GM12875 (cell line): ENCODE measurements at regions not wholly inside any gene's neighbourhood (a gene's known extent, or its start where the extent isn't known, plus 50 kb on each side); places are given as distances from the start of the nearest gene placed in this dataset.

Source experiments
- H3K4me3 ChIP-seq: one replicate; pipeline ENCODE4 v1.5.1; 2011; ENCODE audit warnings: low read depth, low read length, control low read depth
- TF ChIP-seq, protein P1 (sequence below): IDR thresholded peaks from 2 replicates; pipeline ENCODE4 v1.5.1; 2011; ENCODE audit warnings: low read depth, mild to moderate bottlenecking, control low read depth, inconsistent platforms, low read length, moderate library complexity, borderline replicate concordance; ENCODE audit not compliant: insufficient read depth

DNA sequence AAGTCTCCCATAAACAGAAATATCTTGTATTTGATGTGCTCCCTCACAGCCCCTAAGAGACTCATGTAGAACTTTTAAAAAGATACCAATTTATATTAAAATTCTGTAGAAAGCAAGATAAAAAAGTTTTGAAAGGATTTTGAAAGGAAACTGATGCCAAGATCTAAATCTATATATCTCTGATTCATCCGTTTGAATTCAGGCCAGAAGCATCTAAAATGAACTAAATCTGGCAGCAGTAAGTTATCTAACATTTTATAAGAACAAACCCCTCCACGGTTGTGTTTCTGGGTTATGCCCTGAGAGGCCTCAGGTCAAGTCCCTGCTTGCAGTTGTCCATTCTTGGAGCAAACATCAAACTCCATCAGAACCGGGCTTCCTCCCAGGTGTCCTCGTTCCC is 165.8 kb downstream of the FBXO15 start:
- no peak overlapping the region for H3K4me3 ChIP-seq
- TF ChIP-seq, protein P1, sequence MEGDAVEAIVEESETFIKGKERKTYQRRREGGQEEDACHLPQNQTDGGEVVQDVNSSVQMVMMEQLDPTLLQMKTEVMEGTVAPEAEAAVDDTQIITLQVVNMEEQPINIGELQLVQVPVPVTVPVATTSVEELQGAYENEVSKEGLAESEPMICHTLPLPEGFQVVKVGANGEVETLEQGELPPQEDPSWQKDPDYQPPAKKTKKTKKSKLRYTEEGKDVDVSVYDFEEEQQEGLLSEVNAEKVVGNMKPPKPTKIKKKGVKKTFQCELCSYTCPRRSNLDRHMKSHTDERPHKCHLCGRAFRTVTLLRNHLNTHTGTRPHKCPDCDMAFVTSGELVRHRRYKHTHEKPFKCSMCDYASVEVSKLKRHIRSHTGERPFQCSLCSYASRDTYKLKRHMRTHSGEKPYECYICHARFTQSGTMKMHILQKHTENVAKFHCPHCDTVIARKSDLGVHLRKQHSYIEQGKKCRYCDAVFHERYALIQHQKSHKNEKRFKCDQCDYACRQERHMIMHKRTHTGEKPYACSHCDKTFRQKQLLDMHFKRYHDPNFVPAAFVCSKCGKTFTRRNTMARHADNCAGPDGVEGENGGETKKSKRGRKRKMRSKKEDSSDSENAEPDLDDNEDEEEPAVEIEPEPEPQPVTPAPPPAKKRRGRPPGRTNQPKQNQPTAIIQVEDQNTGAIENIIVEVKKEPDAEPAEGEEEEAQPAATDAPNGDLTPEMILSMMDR = no peak

DNA sequence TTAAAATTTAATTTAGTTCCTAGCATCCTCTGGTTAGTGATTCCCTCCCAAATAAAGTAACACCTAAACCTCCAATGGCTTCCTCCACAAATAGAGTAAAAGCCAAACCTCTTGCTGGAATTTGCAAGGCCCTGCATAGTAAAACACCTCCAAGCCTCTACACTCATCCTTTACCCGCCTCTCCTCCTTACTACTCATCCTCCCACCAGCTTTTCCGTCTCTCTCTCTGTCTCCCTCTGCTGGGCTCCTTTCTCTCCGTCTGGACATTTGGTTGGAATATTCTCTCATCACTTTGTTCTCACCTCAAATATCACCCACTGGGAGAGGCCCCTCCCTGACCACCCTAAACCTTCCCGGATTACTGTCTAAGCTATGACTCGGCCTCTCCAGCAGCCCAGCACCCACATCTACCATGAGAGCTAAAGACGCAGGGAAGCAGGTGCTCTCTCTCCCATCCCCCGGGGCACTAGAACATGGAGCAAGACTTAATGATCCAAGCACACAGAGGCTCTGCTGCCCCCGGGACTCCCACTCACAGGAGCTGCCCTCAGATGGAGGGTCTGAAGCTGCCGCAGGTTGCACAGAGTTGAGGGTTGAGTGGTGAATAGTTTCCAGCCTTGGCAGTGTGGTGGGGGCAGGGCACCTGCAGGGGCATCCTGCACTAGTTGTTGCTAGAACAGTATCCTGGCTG is 167.2 kb downstream of the FBXO15 start:
- H3K4me3 ChIP-seq = no peak overlapping the region
- TF ChIP-seq, protein P1 = no peak

DNA sequence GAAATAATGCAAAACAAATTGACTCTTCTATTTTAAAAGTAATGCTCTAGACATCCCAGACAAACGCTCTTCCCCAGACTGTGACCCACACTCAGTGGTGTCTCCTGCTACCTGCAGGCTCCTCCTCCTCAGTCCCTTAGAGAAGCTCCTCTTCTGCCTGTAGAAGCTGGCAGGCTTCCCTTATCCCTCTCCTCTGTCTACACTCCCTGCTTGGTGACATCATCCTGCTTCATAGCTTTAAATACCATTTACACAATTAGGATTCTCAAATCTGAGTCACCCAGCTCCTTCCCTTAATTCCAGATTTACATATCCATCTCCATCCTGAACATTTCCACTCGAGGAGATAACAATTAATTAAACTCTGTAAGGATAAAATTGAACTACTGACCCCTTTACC is 167.9 kb downstream of the FBXO15 start:
- no peak overlapping the region for H3K4me3 ChIP-seq
- TF ChIP-seq, protein P1 = no peak

DNA sequence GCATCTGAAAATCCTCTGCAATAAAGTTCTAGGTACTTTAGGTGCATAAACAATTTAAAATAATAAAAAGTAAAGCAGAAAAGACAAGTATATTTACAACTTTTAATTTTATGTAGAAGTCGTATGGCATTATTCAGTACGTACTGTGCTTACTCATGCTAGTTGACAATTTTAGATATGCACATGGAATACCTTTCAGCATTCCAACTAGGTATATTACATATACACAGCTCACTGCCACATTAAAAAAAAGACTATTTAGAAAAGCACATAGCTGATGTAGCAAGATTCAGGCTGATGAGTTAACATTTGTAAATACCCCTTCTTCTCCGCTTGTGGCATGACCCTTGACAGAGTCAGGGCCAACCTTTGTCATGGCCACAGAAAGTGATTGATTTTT is 171.2 kb downstream of the FBXO15 start:
- TF ChIP-seq, protein P1 = no peak
- no peak overlapping the region for H3K4me3 ChIP-seq

DNA sequence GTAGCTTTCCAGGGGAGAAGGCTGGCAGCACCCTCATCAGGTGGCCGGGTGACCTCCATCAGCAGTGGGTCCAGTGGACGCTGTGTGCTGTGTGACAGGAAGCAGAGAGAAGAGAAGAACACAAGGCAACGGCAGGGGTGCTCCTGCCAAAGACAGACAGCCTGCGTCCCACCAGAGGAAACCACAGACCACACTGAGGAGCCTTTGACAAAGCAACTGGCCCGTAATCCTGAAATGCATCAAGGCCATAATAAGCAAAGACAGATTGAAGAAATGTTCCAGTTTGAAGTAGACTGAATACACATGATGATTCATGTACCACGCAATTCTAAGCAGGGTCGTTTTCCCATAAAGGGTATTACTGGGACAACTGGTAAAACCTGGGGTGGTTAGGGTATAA is 172.4 kb downstream of the FBXO15 start:
- TF ChIP-seq, protein P1 = no peak
- H3K4me3 ChIP-seq = no peak overlapping the region

DNA sequence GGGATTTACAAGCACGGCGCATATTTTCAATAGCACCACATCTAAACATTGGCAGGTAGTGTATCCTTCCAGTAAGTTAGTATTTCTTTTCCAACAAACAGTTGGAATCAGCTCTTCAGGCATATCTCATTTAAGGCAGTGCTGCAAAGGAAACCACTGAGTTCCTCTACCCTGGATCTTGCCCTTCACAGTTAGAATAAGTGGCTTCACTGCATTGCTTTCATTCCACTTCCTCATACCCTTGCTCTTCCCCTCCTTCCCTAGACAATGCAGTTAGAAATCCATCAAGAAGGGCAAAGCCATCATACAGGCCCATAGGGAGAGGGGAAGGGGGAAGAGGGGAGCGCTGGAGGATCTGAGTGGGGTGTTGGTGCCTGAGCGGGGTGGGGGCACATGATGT is 173.7 kb downstream of the FBXO15 start:
- no peak overlapping the region for H3K4me3 ChIP-seq
- TF ChIP-seq, protein P1 = no peak

DNA sequence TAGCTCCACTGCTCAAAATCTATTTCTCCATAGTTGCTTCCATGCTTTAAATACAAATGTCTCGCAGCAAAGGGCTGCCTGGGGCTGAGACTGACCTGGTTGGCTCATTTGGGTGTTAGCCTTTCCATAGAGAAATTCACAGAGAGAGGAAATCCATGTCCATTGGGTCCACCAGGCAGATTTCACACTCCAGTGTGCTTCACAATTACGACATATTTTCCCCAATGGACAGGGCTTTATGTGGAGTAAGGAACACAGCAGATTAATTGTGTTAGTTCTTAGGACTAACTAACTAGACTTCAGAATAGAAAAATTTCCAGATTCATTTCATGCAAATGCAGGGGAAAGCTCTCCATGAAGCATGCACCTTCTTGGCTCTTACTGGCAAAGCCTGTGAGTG is 180.7 kb downstream of the FBXO15 start:
- TF ChIP-seq, protein P1 = no peak
- no peak overlapping the region for H3K4me3 ChIP-seq
